GM23338 (cell line): ENCODE measurements at regions not wholly inside any gene's neighbourhood (a gene's known extent, or its start where the extent isn't known, plus 50 kb on each side); places are given as distances from the start of the nearest gene placed in this dataset.

Experiments
- ATAC-seq: fragments of 200-7000 bp; cut with Tn5 transposase; 3 replicates; pipeline ENCODE4 v1.9.1; 2020
- DNase-seq: peaks from one replicate; pipeline ENCODE4 v3.0.0-alpha.2; 2015; ENCODE audit warnings: low spot score
- H2AFZ ChIP-seq: fragments of 200-600 bp; sonication (generic); 2 replicates; pipeline ENCODE4 v1.8.0; 2016; ENCODE audit warnings: antibody characterized with exemption, mild to moderate bottlenecking, moderate library complexity
- H3F3A ChIP-seq: fragments of 200-600 bp; sonication (generic); replicated peaks from 2 replicates; pipeline ENCODE4 v1.8.0; 2017; ENCODE audit warnings: antibody characterized with exemption, mixed run types, low read depth
- H3K27ac ChIP-seq: fragments of 200-600 bp; sonication (generic); 2 replicates; pipeline ENCODE4 v1.6.1; 2016; ENCODE audit warnings: low read depth
- H3K27me3 ChIP-seq: fragments of 200-600 bp; sonication (generic); 2 replicates; pipeline ENCODE4 v1.8.0; 2016; ENCODE audit warnings: mild to moderate bottlenecking, mixed run types, moderate library complexity; ENCODE audit not compliant: insufficient read depth
- H3K36me3 ChIP-seq: fragments of 200-600 bp; sonication (generic); 2 replicates; pipeline ENCODE4 v1.8.0; 2016; ENCODE audit warnings: mild to moderate bottlenecking; ENCODE audit not compliant: insufficient read depth
- H3K4me1 ChIP-seq: fragments of 200-600 bp; sonication (generic); 2 replicates; pipeline ENCODE4 v1.8.0; 2016; ENCODE audit warnings: mild to moderate bottlenecking, moderate library complexity; ENCODE audit not compliant: insufficient read depth
- H3K4me2 ChIP-seq: fragments of 200-600 bp; sonication (generic); 2 replicates; pipeline ENCODE4 v1.7.1; 2017; ENCODE audit warnings: mixed run types
- H3K4me3 ChIP-seq: fragments of 200-600 bp; sonication (generic); 2 replicates; pipeline ENCODE4 v1.6.1; 2016; ENCODE audit warnings: mixed run types
- H3K79me2 ChIP-seq: fragments of 200-600 bp; sonication (generic); replicated peaks from 2 replicates; pipeline ENCODE4 v1.8.0; 2017; ENCODE audit warnings: mild to moderate bottlenecking; ENCODE audit not compliant: insufficient read depth
- H3K9me2 ChIP-seq: fragments of 200-600 bp; sonication (generic); 2 replicates; pipeline ENCODE4 v1.8.0; 2017; ENCODE audit not compliant: insufficient read depth
- H4K20me1 ChIP-seq: fragments of 200-600 bp; sonication (generic); replicated peaks from 2 replicates; pipeline ENCODE4 v1.8.0; 2017; ENCODE audit warnings: mild to moderate bottlenecking; ENCODE audit not compliant: insufficient read depth
- H3K27ac Mint-ChIP-seq: 2 replicates; pipeline ENCODE4 v1.8.0; 2020; ENCODE audit warnings: inconsistent platforms, mild to moderate bottlenecking, moderate library complexity, mixed read lengths
- H3K27me3 Mint-ChIP-seq: 3 replicates; pipeline ENCODE4 v1.8.0; 2022; ENCODE audit warnings: low read depth, mild to moderate bottlenecking, moderate library complexity, mixed read lengths, inconsistent platforms; ENCODE audit not compliant: insufficient read depth, poor library complexity
- H3K36me3 Mint-ChIP-seq: 3 replicates; pipeline ENCODE4 v1.8.0; 2021; ENCODE audit warnings: low read depth, mild to moderate bottlenecking, inconsistent platforms, moderate library complexity, mixed read lengths
- H3K4me1 Mint-ChIP-seq: 3 replicates; pipeline ENCODE4 v1.8.0; 2020; ENCODE audit warnings: mild to moderate bottlenecking, inconsistent platforms, mixed read lengths
- H3K4me3 Mint-ChIP-seq: 3 replicates; pipeline ENCODE4 v1.8.0; 2021; ENCODE audit warnings: moderate library complexity, mild to moderate bottlenecking, inconsistent platforms, mixed read lengths
- H3K9me3 Mint-ChIP-seq: 3 replicates; pipeline ENCODE4 v1.8.0; 2020; ENCODE audit warnings: moderate library complexity, mild to moderate bottlenecking, inconsistent platforms, mixed read lengths
- CREB1 ChIP-seq: fragments of 250-450 bp; sonication (Bioruptor Pico); IDR thresholded peaks from 2 replicates; pipeline ENCODE4 v1.5.0; 2020; ENCODE audit warnings: low read depth, mild to moderate bottlenecking, moderate library complexity
- CTCF ChIP-seq, 2 experiments: fragments of 200-600 bp in 1 of 2; sonication (generic) in 1 of 2; conservative IDR thresholded peaks; 2 replicates each; pipeline versions ENCODE4 v1.5.1 to v1.6.1; 2016 to 2017; ENCODE audit warnings: antibody characterized with exemption in 2 of 2, low read depth in 2 of 2, mild to moderate bottlenecking in 2 of 2, moderate library complexity in 1 of 2
- ETS1 ChIP-seq: IDR thresholded peaks from 2 replicates; pipeline ENCODE4 v1.6.1; 2016; ENCODE audit warnings: antibody characterized with exemption
- EZH2 ChIP-seq: fragments of 200-600 bp; sonication (generic); IDR thresholded peaks from one replicate; pipeline ENCODE4 v1.8.0; 2017; ENCODE audit warnings: antibody characterized with exemption, mild to moderate bottlenecking, low read depth; ENCODE audit not compliant: unreplicated experiment
- EZH2phosphoT487 ChIP-seq: fragments of 200-600 bp; sonication (generic); IDR thresholded peaks from one replicate; pipeline ENCODE4 v1.8.1; 2018; ENCODE audit warnings: antibody characterized with exemption; ENCODE audit not compliant: unreplicated experiment
- JUNB ChIP-seq: IDR thresholded peaks from one replicate; pipeline ENCODE4 v1.6.1; 2016; ENCODE audit warnings: antibody characterized with exemption; ENCODE audit not compliant: unreplicated experiment
- NANOG ChIP-seq: IDR thresholded peaks from 2 replicates; pipeline ENCODE4 v1.6.1; 2016; ENCODE audit warnings: antibody characterized with exemption, borderline replicate concordance
- POLR2AphosphoS5 ChIP-seq: IDR thresholded peaks from 2 replicates; pipeline ENCODE4 v1.6.1; 2016; ENCODE audit warnings: antibody characterized with exemption, low read depth
- STAT1 ChIP-seq: IDR thresholded peaks from one replicate; pipeline ENCODE4 v1.6.1; 2016; ENCODE audit warnings: antibody characterized with exemption; ENCODE audit not compliant: unreplicated experiment
- ZNF114 ChIP-seq: fragments of 250-450 bp; sonication (Bioruptor Pico); IDR thresholded peaks from 2 replicates; pipeline ENCODE4 v1.5.0; 2020; ENCODE audit warnings: mild to moderate bottlenecking, moderate library complexity
- ZNF331 ChIP-seq: fragments of 250-450 bp; sonication (Bioruptor Pico); IDR thresholded peaks from 2 replicates; pipeline ENCODE4 v1.5.0; 2020; ENCODE audit warnings: low read depth, mild to moderate bottlenecking, moderate library complexity
- ZNF462 ChIP-seq: fragments of 250-450 bp; sonication (Bioruptor Pico); IDR thresholded peaks from 2 replicates; pipeline ENCODE4 v1.5.0; 2020; ENCODE audit warnings: mild to moderate bottlenecking, moderate library complexity
- TF ChIP-seq, protein P1 (sequence below): IDR thresholded peaks from one replicate; pipeline ENCODE4 v1.6.1; 2018; ENCODE audit warnings: antibody characterized with exemption; ENCODE audit not compliant: unreplicated experiment

GRCh38 chr13:23969647-23970046 is 72.3 kb upstream of the C1QTNF9B start:
- Histone ChIP-seq H3K27ac (no peak overlapping the region), H3K4me3 (no peak overlapping the region), H3K36me3 (no peaks in the 10 kb centered on the region), H3K79me2 (no peaks in the 10 kb centered on the region), H2AFZ (no peak overlapping the region), H3K4me2 (no peak overlapping the region), H3F3A (no peaks in the 10 kb centered on the region), H4K20me1 (no peaks in the 10 kb centered on the region), H3K27me3 (no peaks in the 10 kb centered on the region), H3K4me1 (no peaks in the 10 kb centered on the region), H3K9me2 (no peaks in the 10 kb centered on the region)
- peaks cover 9% of the 10 kb centered on the region for H3K9me3 Mint-ChIP-seq
- no peak overlapping the region for H3K27ac Mint-ChIP-seq
- no peak overlapping the region for H3K4me3 Mint-ChIP-seq
- ATAC-seq (no peak), DNase-seq (no peak)
- H3K27me3 Mint-ChIP-seq, result no peaks in the 10 kb centered on the region
- TF ChIP-seq, protein P1, sequence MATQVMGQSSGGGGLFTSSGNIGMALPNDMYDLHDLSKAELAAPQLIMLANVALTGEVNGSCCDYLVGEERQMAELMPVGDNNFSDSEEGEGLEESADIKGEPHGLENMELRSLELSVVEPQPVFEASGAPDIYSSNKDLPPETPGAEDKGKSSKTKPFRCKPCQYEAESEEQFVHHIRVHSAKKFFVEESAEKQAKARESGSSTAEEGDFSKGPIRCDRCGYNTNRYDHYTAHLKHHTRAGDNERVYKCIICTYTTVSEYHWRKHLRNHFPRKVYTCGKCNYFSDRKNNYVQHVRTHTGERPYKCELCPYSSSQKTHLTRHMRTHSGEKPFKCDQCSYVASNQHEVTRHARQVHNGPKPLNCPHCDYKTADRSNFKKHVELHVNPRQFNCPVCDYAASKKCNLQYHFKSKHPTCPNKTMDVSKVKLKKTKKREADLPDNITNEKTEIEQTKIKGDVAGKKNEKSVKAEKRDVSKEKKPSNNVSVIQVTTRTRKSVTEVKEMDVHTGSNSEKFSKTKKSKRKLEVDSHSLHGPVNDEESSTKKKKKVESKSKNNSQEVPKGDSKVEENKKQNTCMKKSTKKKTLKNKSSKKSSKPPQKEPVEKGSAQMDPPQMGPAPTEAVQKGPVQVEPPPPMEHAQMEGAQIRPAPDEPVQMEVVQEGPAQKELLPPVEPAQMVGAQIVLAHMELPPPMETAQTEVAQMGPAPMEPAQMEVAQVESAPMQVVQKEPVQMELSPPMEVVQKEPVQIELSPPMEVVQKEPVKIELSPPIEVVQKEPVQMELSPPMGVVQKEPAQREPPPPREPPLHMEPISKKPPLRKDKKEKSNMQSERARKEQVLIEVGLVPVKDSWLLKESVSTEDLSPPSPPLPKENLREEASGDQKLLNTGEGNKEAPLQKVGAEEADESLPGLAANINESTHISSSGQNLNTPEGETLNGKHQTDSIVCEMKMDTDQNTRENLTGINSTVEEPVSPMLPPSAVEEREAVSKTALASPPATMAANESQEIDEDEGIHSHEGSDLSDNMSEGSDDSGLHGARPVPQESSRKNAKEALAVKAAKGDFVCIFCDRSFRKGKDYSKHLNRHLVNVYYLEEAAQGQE, result no peak
- TF ChIP-seq ZNF331 (no peak), NANOG (no peak), ETS1 (no peak), CTCF (conservative IDR thresholded peaks at IDR 0.05; ENCODE audit: low read depth in 2 of 2) (no peak), CREB1 (CRISPR knock-in tag) (no peak), ZNF462 (CRISPR knock-in tag) (no peak), STAT1 (no peak), POLR2AphosphoS5 (no peak), EZH2phosphoT487 (no peak), EZH2 (no peak), JUNB (no peak), ZNF114 (no peak)
- H3K4me1 Mint-ChIP-seq, result no peaks in the 10 kb centered on the region
- H3K36me3 Mint-ChIP-seq, result 0 out of 3 replicates have a peak, but pooled peaks cover 3% of the 10 kb centered on the region
